Posterior vena cava (tissue), 2 donors: ENCODE measurements at regions not wholly inside any gene's neighbourhood (a gene's known extent, or its start where the extent isn't known, plus 50 kb on each side); places are given as distances from the start of the nearest gene placed in this dataset.

Experiments
- DNase-seq: peaks from one replicate; pipeline ENCODE4 v3.0.0-alpha.2; 2020; ENCODE audit warnings: low spot score
- intact Hi-C, 2 donors: fragments of 100-400 bp; cut with DNase I; formaldehyde crosslinking; loops; one replicate each; pipeline versions ENCODE4 v1.14.1 to v1.14.2; 2022 to 2023
- donor health status: DM: yes; HTN: yes; CAD: no.
- donor health status: DM: yes; HTN: yes; CAD: no.

DNA sequence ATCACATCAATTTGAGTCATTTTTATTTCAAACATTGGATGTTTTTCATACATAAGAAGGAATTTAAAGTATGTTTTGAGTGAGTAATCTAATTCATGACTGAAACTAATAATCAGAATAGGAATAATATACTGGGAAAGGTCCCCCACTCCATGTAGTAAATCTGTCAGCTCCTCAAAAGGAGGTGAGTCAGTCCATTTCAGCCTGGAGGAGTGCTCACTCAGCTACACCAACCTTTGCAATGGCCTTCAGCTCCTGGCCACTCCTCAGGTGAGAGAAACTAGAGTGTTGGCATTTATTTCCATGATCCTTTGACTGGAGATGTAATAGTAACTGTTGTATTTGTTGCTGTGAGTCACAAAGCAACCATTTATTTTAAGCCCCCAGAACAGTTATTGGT lies 744.9 kb upstream of the ARRDC4 start:
- no peak for DNase-seq
- intact Hi-C loops = no loop called here

DNA sequence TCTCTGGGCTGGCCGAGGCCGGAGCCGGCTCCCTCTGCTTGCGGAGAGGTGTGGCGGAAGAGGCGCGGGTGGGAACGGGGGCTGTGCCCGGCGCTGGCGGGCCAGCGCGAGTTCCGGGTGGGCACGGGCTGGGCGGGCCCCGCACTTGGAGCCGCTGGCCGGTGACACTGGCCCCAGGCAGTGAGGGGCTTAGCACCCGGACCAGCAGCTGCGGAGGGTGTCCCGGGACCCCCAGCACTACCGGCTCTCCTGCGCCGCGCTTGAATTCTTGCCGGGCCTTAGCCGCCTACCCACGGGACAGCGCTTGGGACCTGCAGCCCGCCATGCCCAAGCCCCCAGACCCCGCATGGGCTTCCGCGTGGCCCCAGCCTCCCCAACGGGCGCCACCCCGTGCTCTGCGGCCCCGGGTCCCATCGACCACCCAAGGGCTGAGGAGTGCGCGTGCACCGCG lies 736.3 kb upstream of the ARRDC4 start:
- peak; percentile 71 for DNase-seq
- intact Hi-C loops = no loop called here

DNA sequence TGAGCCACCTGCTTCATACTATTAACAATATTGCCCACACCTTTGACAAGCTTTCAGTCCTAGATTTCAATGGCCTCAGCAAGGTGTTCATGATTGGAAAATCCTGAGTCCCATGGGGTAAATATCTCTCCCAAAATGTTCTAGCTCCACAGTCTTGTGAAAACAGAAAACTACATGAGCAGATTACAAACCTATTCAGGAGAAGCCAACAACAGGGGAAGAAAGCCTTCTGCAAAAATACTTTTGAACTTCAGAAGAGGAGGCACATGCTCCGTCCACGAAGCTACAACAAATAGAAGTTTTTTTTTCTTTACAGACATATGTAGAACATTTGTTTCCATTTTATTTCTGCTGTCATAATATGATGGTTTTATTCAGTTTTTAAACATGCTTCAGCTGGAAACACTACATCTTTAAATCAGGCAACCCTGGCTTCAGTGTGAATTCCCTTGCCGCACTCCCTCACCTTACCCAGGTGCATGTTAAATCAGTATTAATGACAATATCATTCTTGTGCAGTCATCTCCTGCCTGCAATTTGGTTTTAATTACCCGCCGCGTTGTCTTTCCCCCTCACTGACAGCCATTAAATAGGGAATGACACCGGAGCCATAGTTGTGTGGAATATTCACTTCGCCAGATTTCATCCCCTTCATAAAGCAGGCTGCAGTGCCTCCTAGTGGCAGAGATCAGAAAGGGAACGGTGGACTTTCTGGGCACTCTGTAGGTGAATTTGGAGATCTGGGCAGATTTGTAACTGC lies 725.5 kb upstream of the ARRDC4 start:
- intact Hi-C loops = loop anchor here in 1 of 2 donors (10.0 kb wide), 1 partner anchor 880 kb away; no protein-coding TSS in a partner anchor
- no peak for DNase-seq

DNA sequence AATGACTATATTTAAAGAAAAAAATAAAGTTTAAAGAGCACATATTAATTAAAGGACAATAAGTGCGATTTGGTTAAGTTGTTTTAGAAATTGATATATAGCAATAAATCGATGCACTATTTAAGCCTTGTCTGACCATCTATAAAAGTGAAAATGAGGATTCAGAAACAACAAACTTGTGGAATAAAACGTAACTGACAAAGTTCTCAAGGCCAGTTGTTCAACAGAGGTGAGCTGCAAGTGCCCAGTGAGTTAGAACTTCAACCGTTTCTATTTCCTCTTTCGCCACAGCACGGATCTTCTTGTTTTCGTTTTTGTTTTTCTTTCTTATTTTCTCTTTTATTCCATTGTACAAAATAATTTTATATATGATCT lies 724.9 kb upstream of the ARRDC4 start:
- intact Hi-C loops = loop anchor here in 1 of 2 donors (10.0 kb wide), 1 partner anchor 881 kb away; no protein-coding TSS in a partner anchor
- no peak for DNase-seq

- intact Hi-C loops = loop anchor here in 1 of 2 donors (10.0 kb wide), 1 partner anchor 881 kb away; no protein-coding TSS in a partner anchor
- no peak for DNase-seq
These were observed 724.4 kb upstream of the ARRDC4 start for GRCh38 chr15:97236140-97236539.

GRCh38 chr15:97237160-97237559 lies 723.3 kb upstream of the ARRDC4 start:
- no peak for DNase-seq
- intact Hi-C loops = loop anchor here in 1 of 2 donors (10.0 kb wide), 1 partner anchor 882 kb away; no protein-coding TSS in a partner anchor

DNA sequence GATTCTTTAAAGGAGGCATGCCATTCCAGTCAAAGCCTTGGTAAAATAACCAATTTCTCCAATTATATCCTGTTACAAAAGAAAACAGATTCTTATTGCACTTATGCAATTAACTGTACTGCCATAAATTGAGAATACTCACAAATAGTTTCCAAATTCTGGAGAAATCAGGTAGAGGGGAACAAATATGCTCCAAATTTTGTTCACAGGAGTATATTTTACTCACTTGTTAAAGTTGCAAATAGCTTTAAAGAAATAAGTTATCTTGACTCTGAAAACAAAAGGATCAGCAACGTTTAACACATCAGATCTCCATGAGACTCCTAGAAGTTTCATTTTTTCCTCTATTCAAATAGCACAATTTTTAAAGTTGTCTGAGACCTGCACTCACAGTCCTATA lies 712.1 kb upstream of the ARRDC4 start:
- DNase-seq = no peak
- intact Hi-C loops = no loop called here

- DNase-seq = no peak
- intact Hi-C loops = no loop called here
These were observed 700.6 kb upstream of the ARRDC4 start for GRCh38 chr15:97259943-97260342.

DNA sequence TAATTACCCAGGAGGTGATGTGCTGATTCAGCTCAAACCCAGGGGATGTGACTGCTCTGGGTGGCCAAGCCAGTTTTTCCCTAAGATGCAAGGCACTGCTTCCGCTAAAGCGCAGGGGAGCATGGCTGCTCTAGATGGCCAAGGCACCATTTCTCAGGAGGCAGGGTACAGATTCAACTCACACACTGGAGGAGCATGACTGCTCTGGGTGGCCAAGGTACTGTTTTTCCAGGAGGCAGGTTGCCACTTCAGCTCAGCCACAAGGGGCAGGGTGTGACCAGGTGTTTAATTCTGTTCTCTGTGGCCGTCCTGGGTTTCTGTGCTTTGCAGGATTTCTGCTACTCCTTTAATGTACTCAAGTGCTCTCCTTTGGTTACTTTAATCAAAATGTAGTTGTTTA lies 659.3 kb upstream of the ARRDC4 start:
- intact Hi-C loops = loop anchor here in 1 of 2 donors (5.0 kb wide), 1 partner anchor 861 kb away; no protein-coding TSS in a partner anchor
- DNase-seq = peak; percentile 50

GRCh38 chr15:97316362-97316761 lies 644.1 kb upstream of the ARRDC4 start:
- DNase-seq = no peak
- intact Hi-C loops = no loop called here

- intact Hi-C loops = no loop called here
- no peak for DNase-seq
These were observed 643.3 kb upstream of the ARRDC4 start for GRCh38 chr15:97317163-97317562.

GRCh38 chr15:97319291-97319690 lies 641.2 kb upstream of the ARRDC4 start:
- intact Hi-C loops = no loop called here
- DNase-seq = no peak

GRCh38 chr15:97346221-97346620 lies 614.3 kb upstream of the ARRDC4 start:
- no peak for DNase-seq
- intact Hi-C loops = no loop called here

DNA sequence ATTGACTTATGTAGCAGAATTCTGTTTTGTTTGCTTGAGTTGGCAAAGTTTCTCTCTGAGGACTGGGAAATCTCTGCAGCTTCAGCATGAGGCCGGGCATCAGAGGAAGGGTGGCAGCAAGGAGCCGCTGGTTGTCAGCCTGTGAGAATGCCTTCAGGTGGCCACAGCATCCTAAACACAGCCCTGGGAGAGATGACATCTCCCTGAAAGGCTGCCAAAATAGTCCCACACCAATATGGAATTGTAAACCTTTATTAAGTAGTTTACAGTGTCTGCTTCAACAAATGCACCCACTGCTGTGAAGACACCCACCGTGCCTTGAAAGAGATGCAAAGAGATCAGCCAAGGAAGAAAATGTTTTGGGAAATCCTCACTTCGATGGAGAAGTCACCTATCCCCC lies 609.7 kb upstream of the ARRDC4 start:
- no peak for DNase-seq
- intact Hi-C loops = no loop called here

- intact Hi-C loops = no loop called here
- no peak for DNase-seq
These were observed 577.0 kb upstream of the ARRDC4 start for GRCh38 chr15:97383516-97383915.

- intact Hi-C loops = no loop called here
- no peak for DNase-seq
These were observed 573.6 kb upstream of the ARRDC4 start for GRCh38 chr15:97386940-97387339.

DNA sequence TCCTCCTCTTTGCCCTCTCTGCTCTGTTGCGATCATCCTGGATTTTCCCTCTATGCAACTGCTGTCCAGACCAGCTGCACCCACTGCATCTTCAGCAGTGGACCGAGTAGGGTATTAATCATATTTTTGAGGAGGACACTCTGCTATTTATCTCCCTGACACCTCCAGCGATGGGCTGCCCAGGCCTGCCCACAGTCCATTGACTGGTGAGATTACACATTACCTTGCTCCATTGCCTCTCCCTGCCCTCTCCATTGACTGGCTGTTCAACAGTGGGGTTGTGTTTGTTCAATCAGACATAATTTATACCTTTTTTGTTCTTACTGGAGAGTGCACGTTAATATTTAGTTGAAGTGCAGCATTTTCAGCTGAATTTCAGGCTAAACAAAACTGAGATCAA lies 559.3 kb upstream of the ARRDC4 start:
- intact Hi-C loops = no loop called here
- no peak for DNase-seq

- no peak for DNase-seq
- intact Hi-C loops = no loop called here
These were observed 558.5 kb upstream of the ARRDC4 start for GRCh38 chr15:97401970-97402369.

DNA sequence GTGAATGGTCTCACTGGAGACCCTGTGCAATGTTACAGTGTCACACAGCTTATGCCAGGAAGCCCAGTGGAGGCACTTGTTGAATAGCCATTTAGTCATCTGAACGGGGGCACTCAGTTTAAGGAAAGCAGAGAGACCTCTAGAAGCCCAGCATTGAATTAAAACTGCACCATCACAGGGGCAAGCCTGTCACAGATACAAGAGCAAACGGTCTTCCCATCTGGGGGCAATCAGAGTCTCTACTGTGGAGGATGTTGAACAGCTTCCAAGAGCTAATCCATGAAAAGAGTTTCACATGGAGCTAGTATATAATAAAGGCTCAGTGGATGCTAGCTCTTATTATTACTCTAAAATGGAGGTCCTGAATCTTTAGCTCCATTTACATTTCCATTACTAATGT lies 553.7 kb upstream of the ARRDC4 start:
- intact Hi-C loops = no loop called here
- DNase-seq = no peak

DNA sequence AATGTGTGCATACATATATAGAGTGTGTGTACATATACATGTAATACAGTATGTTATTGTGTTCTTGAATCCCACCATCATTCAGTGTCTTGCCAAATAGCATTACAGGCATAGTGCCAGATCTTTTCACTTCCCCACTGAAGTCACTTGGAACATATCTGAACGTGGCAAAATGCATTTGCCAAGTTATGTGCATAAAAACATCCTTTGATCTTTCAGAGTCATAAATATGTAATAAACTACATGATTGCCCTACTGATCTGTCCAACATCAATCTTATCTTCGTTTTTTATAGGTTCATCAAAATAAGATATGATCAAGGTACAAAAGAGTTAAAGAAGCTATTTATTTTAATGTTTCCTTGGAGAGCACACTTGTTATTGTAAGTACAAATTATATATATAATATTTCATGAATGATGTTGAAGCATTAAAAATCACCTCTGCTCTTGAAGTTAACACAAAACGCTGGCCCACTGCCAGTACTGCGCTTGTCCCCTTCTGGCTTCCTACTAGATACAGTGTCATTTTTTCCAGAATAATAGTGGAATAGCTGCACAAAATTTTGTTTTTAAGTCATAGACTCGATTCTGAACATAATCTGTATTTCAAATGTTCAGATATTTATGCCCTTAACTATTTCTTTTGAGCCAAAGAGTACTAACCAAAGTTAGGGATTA lies 549.5 kb upstream of the ARRDC4 start:
- DNase-seq = no peak
- intact Hi-C loops = no loop called here

DNA sequence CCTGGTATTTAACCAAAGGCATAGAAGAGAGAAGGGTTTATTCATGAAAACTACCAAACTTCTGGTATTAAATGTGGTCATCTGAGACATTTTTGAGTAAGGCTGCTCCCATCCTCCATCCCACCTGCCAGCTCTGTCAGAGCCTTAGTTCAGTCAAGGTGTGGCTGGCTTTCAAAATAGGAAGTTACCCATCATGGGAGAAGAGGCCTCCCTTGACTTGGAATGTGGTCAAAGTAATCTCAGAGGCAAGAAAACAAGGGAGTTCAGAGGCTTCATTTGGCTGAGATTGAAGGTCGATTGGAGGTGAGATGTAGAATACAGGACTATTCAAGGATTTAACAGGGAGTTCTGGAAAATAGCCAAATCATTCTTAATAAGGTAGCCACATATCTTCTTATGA lies 540.4 kb upstream of the ARRDC4 start:
- DNase-seq = no peak
- intact Hi-C loops = no loop called here
